Frontal cortex (tissue), 3 donors: ENCODE measurements at regions not wholly inside any gene's neighbourhood (a gene's known extent, or its start where the extent isn't known, plus 50 kb on each side); places are given as distances from the start of the nearest gene placed in this dataset.
"Not testable (repeated sequence)": the region's sequence is repeated elsewhere in the genome, so short reads cannot be mapped to it uniquely, and the experiment has no call there.

Source experiments
- DNase-seq, 2 donors: peaks; one replicate each; pipeline ENCODE4 v3.0.0; 2012; ENCODE audit warnings: low spot score in 2 of 2
- FAIRE-seq: peaks from 2 replicates; lab custom pipeline; 2012; peaks lifted over from hg19 to GRCh38; lab: Jason Lieb, UNC
- donor health status: control.
- donor health status: control.
- donor health status: control.

DNA sequence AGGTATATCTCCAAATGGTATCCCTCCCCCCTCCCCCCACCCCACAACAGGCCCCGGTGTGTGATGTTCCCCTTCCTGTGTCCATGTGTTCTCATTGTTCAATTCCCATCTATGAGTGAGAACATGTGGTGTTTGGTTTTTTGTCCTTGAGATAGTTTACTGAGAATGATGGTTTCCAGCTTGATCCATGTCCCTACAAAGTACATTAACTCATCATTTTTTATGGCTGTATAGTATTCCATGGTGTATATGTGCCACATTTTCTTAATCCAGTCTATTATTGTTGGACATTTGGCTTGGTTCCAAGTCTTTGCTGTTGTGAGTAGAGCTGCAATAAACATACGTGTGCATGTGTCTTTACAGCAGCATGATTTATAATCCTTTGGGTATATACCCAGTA is 135.8 kb upstream of the DST start:
- not testable (repeated sequence) for FAIRE-seq, DNase-seq

DNA sequence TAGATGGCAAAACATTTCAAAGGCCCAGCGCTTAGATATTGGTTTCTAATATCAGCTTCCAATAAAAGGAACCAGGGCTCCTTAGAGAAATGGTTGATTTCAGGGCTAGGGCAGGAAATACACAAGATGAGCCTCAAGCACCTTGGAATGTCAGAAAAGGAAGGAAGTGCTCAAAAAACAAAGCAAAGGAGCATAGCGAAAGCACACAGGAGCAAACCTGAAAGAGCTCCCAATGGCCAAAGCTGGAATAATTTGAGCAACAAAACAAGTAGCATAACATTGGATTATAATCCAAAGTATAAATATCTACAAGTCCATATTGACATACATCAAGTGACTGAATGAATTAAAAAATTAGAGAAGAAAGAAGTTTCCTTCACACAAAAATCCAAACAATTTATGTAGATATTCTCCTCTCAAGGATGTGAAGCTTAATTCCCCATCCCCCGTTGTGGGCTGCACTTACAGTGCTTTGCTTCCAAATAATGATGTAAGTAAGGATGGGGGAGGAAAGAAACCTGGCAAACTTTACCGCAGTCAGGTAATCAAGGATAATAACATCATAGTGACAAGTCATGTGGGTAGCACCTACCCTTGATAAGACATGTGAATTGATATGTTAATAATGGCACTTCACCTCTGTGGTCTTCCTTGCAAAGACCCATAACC is 132.9 kb upstream of the DST start:
- FAIRE-seq: no peak
- DNase-seq: no peak

DNA sequence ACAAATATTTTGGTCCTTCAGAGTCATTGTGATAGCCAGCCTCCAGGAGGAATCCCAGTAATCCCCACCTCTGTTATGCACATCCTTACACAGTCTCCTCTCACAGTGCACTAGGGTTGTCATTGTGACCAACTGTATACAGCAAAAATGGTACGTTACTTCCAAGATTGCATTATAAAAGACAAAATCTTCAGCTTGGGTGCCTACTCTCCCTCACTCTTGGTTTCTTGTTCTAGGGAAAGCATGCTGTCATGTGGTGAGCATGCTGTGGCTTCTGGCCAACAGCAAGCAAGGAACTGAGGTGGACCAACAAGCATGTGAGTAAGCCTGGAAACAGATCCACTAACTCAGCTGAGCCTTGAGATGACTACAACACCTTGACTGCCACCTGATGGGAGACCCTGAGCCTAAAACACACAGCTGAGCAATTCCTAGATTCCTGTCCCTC is 130.1 kb upstream of the DST start:
- DNase-seq: no peak
- FAIRE-seq: no peak

DNA sequence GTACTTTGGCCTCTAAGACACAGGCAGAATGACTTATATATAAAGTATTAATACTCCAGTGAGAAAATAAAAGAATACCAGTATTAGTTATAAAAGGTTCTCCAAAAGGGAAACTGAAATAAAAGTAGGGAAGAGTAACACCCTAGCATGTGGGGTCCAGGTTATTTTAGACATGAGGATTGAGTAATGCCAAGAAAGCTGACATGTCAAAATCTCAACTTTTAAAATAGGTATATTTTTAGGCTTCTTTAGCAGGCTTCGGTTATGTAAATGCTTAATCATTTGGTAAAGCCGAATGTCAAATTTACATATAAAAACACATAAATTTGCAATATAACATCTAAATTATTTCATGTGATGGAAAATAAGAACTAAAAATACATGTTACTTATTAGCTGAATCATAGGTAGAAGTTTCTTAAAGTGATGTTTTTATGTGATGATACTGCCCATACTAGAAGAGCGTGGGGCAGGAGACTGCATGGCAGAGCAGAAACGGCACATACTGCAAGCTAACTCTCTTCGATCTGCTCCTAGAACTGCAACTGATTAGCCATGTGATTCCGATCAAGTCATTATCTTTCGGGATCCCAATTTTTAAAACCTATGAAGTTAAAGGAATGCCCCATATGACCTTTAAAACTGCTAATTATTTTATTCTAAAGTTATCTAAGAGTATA is 129.4 kb upstream of the DST start:
- DNase-seq (no peak), FAIRE-seq (no peak)

DNA sequence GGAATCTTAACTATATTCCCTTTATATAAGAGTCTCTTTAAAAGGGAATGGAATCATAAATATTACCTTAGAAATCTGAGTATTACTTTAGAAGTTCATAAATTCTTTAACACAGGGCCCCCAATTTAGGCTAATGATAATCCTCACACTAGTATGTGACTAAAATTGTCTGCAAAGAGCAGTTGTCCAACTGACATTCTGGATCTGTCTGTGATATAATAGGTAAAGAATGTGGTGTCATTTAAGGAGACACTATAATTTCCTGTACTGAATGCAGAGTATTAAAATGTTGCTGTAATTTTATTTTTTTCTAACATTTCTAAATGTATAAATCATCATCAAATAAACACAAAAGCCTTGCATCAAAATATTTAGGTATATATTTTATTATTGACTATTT is 128.5 kb upstream of the DST start:
- FAIRE-seq: no peak
- no peak for DNase-seq

DNA sequence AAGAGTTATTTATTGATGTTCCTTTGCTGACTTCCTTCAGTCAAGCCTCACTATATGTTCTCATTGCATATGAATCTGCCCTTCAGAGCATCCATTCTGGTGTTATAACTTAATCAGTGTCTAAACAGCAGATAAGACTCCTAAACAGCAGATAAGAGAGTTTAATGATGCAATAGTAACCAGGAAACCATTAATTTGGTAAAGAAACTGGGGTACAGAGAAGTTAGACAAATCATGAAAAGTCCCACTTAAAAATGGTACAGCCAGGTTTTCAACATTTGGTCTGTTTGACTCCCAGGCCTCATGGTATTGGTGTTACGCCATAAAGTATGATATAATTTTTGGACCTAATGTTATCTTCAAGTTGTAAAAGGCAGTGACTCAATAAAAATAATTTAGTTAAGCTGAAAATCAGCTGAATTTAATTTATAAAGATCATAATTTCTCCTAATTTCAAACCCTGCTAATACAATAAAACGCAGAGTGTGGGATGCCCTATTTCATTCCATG is 127.4 kb upstream of the DST start:
- no peak for FAIRE-seq

DNA sequence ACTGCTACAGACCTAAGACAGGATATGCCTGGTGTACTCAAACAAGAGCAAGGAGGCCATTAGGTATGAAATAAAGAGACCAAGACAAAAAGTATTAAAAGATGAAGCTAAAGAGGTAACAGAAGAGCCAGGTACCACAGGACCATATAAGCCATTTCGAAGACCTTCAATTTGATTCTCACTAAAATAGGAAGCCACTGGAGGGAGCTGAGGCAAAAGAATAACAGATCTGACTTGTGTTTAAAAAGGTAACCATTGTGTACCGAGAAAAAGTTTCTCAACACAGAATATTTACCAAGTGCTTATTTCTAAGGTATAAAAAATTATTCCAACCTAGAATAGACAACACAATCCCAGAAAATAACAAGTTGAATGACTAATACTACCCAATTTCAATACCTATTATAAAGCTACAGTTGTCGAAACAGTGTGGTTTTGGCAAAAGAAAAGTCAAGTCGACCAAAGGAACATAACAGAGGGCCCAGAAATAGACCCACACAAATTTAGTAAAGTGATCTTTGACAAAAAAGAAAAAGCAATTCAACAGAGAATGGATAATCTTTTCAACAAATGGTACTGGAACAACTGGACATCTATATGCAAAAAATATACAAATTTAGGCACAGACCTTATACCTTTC is 125.3 kb upstream of the DST start:
- FAIRE-seq: no peak
- DNase-seq: no peak

More for the DNA sequence above, 127.4 kb upstream of the DST start:
- DNase-seq: no peak

DNA sequence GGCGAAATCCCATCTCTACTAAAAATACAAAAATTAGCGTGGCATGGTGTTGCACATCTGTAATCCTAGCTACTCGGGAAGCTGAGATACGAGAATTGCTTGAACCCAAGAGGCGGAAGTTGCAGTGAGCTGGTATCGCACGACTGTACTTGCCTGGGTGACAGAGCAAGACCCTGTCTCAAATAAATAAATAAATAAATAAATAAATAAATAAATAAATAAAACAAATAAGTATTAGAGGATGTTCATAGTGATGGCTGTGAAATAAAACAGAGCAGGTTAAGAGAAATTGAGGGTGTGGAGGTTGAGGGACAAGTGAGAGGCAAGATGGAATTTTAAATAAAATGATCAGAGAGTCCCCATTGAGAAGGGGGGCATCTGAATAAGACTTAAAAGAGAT is 124.7 kb upstream of the DST start:
- DNase-seq (no peak), FAIRE-seq (no peak)

DNA sequence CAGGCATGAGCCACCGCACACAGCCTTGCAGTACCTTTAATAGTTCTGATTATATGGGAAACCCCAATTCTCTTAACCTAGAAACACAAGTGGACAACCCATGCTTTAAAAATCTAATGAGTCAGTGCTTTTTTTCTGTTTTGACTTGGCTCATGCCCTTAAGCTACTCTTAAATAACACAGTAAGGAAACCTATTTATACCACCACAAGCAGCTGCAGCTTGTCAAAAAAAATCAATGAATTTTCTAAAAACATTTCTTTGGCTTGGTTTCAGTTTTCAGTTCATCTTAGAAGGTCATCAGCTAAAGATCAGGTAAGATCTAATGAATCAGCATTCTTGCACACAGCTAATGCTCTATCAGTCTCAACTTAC is 124.1 kb upstream of the DST start:
- FAIRE-seq (no peak), DNase-seq (no peak)

DNA sequence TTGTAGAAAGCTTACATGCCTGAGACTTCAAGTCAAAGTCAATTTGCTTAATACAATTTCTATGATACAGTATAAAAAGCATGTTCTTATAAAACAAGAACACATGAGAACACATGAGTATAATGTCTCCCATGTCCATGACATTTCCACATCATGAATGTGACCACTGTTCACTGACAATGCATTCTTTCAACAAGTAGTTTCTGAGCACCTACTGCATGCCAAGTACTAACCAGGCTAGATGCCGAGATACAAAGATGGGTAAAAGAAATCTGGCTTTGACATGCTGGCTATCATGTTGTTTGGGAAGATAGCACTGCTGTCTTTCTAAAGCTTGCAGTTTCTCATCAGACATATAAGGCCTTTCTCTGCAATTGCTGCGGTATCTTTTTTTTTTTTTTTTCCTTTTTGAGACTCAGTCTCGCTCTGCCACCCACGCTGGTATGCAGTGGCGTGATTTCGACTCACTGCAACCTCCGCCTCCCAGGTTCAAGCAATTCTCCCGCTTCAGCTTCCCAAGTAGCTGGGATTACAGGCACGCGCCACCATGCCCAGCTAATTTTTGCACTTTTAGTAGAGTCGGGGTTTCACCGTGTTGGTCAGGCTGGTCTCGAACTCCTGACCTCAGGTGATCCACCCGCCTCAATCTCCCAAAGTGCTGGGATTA is 123.6 kb upstream of the DST start:
- DNase-seq (no peak), FAIRE-seq (no peak)

DNA sequence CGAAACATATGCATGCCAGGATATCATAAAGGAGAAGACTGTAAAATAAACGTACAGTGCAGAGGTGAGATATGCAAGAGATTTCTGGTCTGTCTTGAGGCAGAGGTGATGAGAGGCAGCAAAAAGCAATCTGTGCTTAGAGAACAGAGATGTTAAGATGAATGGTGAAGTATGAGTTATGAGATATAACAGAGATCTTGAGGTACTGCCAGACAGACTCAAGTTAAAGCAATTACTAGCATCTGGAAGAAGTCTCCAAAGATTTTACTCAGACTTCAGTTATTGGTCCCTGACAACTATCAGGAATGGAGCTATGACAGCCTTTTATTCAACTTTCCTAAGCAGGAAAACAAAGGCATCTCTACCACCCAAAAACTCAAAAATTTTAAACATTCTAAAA is 122.8 kb upstream of the DST start:
- FAIRE-seq (no peak), DNase-seq (no peak)

DNA sequence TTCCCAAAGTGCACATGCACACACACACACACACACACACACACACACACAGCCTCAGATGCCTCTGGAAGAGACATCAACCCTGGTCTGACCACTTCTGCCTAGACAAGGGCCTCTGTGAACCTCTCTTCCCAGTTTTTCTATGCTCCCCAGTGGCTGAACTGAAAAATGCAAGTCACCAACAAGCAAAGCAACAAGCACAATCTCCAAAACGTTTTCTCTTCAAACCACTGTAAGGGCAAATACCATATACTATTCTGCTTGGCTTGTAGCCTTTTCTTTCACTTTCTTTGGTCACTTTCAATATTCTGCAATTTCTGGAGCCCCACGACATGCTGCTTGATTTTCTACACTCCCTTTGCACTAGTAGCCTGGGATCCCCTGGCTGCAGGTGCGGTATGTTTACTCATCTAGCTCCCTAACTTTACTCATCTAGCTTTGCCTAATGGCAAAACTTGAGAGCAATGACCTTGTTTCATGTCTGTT is 121.4 kb upstream of the DST start:
- FAIRE-seq: no peak
- no peak for DNase-seq

DNA sequence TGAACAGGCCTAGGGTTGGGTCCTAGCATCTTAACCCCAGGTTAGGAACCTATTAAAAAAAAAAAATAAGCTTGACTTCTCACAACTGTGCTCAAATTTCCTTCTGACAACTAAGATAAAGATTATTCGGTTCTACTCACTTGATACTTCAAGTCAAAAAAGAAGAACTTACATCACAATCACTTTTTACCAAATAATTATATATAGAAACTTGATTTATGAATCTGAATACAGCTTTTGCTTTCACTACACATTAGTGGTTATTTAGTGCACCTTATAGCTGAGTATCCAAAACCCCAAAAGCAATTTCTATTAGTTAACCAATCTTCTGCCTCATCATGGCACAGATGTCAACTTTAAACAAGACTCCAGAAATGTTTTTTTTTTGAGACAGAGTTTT is 119.0 kb upstream of the DST start:
- no peak for FAIRE-seq
- DNase-seq: no peak

DNA sequence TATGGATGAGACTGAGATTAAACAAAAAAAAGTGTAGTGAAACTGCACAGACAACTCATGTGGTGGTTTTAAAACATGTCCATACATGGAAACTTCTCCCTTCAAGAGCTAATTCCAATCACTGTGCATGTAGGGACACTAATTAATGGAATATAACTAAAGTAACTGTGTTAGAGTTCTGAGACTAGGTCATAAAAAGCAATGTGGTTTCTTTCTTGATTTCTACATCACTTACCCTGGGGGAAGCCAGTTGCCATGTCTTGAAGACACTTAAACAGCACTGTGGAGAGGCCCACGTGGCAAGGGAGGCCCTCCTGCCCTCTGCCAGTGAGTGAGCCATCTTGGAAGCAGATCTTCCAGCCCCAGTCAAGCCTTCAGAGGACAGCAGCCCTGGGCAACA is 118.2 kb upstream of the DST start:
- DNase-seq (no peak), FAIRE-seq (no peak)

DNA sequence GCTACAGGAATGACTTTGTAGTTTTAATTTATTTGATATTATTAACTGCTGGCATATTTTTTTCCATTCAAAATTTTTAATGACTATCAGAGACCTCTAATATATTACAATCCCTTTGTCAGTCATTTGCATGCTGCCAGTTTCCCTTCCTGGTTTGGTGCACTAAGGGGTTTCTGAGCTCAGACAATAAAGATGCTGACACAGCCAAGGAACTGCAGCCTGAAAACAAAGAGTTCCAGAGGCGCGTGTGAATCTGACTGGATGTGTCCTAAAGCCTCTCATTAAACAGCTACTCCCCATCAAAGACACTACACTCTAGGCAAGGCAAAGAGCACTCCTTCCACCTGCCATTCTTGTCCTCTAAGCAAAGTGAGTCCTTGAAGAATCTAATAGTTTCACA is 116.8 kb upstream of the DST start:
- DNase-seq (no peak), FAIRE-seq (no peak)

DNA sequence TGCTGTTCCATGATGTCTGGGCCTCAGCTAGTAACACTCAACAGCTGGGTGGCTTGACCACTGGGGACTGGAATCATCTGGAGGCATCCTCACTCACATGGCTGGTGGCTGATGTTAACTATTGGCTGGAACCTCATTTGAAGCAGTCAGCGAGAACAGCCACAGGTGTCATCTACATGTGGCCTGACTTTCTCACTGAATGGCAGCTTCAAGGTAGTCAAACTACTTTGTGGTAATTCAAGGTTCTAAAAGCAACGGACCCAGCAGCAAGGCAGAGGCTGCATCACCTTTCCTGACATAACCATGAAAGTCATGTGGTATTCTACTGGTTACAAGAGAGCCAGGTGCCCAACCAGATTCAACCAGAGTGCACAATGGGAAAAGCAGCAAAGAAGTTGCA is 115.9 kb upstream of the DST start:
- DNase-seq: no peak
- FAIRE-seq: no peak

DNA sequence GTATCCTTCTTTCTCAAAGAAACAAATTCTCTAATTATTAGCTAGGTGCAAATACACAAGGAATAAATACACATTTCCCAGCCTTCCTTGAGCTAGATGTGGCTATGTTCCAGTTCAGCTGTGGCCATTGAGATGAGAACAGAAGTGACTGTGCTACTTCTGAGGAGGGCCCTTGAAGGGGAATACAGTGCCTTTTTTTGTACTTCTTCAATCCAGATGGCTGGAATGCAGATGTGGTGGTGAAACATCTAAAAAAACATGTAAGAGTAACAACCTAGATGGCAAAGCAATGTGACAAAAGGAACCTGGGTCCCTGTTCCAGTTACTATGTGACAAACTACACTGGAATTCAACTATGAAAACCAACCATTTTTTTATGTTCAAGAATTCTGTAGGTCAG is 115.4 kb upstream of the DST start:
- DNase-seq: no peak
- no peak for FAIRE-seq

DNA sequence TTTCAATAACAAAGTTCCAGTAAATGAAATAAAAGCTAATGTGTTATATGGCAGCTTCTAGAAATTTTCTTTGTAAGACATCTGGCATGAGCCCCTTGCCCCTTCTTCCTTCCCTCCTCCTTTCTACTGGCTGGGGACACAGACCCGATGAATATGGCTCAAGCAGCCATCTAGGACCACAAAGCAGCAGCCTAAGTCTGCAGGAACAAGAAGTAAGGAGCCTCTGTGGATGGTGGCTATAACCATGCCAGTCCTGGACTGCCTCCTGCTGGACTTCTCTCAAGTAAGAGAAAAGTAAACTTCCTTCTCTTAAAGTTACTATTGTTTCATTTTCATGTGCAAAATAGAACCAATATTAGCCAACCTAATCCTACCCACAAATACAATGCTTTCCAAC is 114.9 kb upstream of the DST start:
- DNase-seq (no peak), FAIRE-seq (no peak)

DNA sequence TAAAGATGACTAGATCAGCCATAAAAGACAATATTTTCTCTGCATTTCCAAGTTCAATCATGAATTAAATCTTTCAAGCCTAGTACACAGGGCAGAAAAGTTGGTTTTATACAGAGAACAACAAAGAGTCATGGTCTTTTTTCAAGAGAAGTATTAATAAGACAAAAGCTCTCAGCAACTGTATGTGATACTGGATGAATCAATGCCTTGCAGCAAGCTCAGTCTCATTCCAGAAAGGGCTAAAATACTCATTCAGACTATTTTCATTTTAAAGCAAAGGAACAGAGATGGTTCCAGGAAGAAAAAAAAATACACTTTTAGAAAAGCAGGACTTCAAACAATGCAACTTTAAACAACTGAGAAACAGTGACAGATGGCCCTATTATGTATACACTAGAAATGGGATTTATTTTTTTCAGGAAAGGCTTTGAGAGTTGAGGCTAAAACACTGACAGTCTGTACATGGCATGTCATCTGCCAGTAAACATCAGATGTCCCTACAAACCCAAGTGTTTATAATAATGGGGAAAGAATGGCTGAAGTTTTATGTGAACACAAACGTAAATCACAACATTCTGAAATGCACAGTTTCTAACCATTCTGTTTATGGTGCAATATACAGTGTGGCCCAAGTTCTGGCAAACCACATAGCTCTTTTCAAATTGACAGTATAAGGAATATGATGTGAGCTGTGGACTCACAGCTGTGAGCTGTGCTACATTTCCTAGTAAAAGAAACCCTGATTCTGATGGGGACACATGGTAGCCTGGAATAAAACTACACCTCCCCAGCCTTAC is 114.3 kb upstream of the DST start:
- no peak for FAIRE-seq
- no peak for DNase-seq

DNA sequence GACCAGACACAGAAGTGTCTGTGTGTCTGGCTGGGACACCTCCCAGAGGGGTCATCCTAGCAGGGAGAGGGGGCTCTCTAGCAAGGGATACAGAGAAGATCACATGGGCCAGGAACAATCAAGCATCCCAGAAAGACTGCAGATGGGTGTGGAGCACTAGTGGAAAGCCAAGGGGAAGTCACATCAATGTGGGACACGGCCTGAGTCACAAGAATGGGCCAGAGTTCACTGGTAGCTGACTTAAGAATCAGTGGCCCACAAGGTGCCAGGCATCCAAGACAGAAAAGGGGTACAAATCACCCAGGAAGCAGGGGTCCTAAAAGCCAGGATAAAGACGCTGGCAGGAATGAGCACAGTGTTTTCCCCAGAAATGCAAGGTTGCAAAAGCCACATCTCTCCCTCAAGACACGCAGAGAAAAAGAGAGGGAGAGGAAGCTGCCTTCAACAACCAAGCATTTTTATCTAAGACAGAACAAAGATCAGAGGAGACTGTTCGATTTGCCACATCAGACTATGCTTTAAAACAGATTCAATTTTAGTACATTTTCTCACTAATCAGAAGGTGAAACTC is 113.6 kb upstream of the DST start:
- FAIRE-seq: no peak
- DNase-seq: no peak
